ENCODE measurements at regions not wholly inside any gene's neighbourhood (a gene's known extent, or its start where the extent isn't known, plus 50 kb on each side); places are given as distances from the start of the nearest gene placed in this dataset.

DNA sequence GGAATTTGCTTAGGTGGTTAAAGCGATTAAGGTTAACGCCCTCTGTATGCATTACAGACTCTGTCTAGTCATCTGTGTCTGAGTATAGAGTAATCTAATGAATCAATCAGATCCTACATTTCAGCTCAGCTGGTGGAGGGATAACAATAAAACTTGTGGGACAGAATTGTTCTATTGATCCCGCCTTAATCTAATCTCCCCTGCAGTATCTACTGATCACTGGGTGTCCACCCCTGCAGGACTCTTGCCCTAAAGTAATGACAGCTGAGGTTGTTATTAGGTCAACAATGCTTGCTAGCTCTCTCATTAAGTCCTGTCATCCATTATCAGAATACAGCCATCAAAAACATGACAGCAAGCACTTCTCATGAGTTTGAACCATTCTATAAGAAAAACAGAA, 462.6 kb upstream of the TMEFF2 start:
- TF ChIP-seq, protein P1, sequence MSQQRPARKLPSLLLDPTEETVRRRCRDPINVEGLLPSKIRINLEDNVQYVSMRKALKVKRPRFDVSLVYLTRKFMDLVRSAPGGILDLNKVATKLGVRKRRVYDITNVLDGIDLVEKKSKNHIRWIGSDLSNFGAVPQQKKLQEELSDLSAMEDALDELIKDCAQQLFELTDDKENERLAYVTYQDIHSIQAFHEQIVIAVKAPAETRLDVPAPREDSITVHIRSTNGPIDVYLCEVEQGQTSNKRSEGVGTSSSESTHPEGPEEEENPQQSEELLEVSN (IDR thresholded peaks at IDR 0.05; ENCODE audit: borderline replicate concordance, low read depth), result no peak
- TF ChIP-seq, protein P2, sequence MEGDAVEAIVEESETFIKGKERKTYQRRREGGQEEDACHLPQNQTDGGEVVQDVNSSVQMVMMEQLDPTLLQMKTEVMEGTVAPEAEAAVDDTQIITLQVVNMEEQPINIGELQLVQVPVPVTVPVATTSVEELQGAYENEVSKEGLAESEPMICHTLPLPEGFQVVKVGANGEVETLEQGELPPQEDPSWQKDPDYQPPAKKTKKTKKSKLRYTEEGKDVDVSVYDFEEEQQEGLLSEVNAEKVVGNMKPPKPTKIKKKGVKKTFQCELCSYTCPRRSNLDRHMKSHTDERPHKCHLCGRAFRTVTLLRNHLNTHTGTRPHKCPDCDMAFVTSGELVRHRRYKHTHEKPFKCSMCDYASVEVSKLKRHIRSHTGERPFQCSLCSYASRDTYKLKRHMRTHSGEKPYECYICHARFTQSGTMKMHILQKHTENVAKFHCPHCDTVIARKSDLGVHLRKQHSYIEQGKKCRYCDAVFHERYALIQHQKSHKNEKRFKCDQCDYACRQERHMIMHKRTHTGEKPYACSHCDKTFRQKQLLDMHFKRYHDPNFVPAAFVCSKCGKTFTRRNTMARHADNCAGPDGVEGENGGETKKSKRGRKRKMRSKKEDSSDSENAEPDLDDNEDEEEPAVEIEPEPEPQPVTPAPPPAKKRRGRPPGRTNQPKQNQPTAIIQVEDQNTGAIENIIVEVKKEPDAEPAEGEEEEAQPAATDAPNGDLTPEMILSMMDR (IDR thresholded peaks at IDR 0.05), result no peak
- TF ChIP-seq RNF2 (IDR thresholded peaks at IDR 0.05; ENCODE audit: borderline replicate concordance, low read depth), result no peak
- no peak for TF ChIP-seq ZC3H11A (IDR thresholded peaks at IDR 0.05)
- TF ChIP-seq GATA3 (IDR thresholded peaks at IDR 0.05; ENCODE audit: borderline replicate concordance), result no peak
